Effector memory CD8-positive, alpha-beta T cell (primary cell): ENCODE measurements at regions not wholly inside any gene's neighbourhood (a gene's known extent, or its start where the extent isn't known, plus 50 kb on each side); places are given as distances from the start of the nearest gene placed in this dataset.

Experiments
- ATAC-seq: fragments of 150-1000 bp; cut with Tn5 transposase; replicated peaks from 2 replicates; pipeline ENCODE4 v1.10.0; 2021; ENCODE audit warnings: mild to moderate bottlenecking, moderate library complexity
- DNase-seq, 3 experiments: peaks; one replicate each; pipeline ENCODE4 v3.0.0; 2021
- H3K27ac Mint-ChIP-seq, 2 donors: one replicate each; pipeline ENCODE4 v1.8.0; 2022; ENCODE audit warnings: mild to moderate bottlenecking in 2 of 2, mixed read lengths in 2 of 2, moderate library complexity in 2 of 2
- H3K27me3 Mint-ChIP-seq, 2 donors: one replicate each; pipeline ENCODE4 v1.8.0; 2022; ENCODE audit warnings: mixed read lengths in 2 of 2
- H3K36me3 Mint-ChIP-seq: one replicate; pipeline ENCODE4 v1.8.0; 2022; ENCODE audit warnings: mild to moderate bottlenecking, moderate library complexity, mixed read lengths; ENCODE audit not compliant: insufficient read depth
- H3K4me1 Mint-ChIP-seq, 2 donors: one replicate each; pipeline ENCODE4 v1.8.0; 2022; ENCODE audit warnings: low read depth in 2 of 2, mixed read lengths in 2 of 2
- H3K4me3 Mint-ChIP-seq, 2 donors: one replicate each; pipeline ENCODE4 v1.8.0; 2022; ENCODE audit warnings: mild to moderate bottlenecking in 2 of 2, mixed read lengths in 2 of 2, moderate library complexity in 2 of 2
- H3K9me3 Mint-ChIP-seq, 2 donors: one replicate each; pipeline ENCODE4 v1.8.0; 2022; ENCODE audit warnings: mixed read lengths in 2 of 2

DNA sequence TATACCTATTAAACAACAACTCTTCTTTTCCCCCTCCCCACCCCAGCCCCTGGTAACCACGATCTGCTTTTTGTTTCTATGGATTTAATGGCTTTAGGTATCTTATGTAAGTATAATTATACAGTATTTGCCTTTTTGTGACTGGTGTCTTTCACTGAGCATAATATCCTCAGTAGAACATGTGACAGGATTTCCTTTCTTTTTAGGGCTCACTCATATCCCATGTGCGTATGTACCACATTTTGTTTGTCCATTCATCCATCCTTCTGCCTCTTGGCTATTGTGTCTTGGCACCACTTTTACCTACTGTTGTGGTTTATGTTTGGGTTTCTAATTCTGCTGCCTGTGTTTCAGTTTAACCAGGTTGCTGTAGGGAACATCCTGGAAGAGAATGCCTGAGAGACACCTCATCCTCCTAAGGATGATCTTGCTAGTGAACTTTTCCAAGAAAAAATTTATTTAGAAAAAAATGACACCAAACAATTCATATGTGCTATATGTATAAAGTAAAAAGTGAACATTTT is 77.6 kb upstream of the SESN3 start:
- no peaks in the 10 kb centered on the region for H3K9me3 Mint-ChIP-seq
- H3K4me3 Mint-ChIP-seq, result no peak overlapping the region
- ATAC-seq (no peak), DNase-seq (no peak)
- peaks cover 0 to 10% of the 10 kb centered on the region in 2 donors for H3K27me3 Mint-ChIP-seq
- no peak overlapping the region for H3K27ac Mint-ChIP-seq
- H3K4me1 Mint-ChIP-seq, result no peaks in the 10 kb centered on the region
- no peaks in the 10 kb centered on the region for H3K36me3 Mint-ChIP-seq

DNA sequence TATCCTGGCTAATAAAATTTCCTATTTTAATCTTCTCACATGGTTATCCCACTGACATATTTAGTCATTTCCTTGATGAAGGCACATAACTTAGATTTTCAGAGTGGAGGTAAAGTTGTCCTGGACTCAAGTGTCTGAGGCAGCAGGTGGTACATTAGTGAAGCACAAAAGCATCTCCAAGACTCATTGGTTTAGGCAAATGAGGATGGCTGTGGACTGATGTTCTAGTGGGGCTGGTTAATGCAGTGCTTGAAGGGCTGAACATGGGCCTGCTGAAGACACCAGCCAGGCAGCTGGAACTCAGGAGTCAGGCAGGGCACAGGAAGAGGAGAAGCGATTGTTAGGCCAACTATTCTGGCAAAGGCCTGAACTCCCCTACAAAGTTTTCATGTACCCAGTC is 76.3 kb upstream of the SESN3 start:
- ATAC-seq (no peak), DNase-seq (no peak)
- Mint-ChIP-seq H3K27ac (no peak overlapping the region), H3K4me3 (no peak overlapping the region), H3K36me3 (no peaks in the 10 kb centered on the region), H3K27me3 (peaks cover 8 to 17% of the 10 kb centered on the region in 2 donors), H3K9me3 (no peaks in the 10 kb centered on the region), H3K4me1 (no peaks in the 10 kb centered on the region)

DNA sequence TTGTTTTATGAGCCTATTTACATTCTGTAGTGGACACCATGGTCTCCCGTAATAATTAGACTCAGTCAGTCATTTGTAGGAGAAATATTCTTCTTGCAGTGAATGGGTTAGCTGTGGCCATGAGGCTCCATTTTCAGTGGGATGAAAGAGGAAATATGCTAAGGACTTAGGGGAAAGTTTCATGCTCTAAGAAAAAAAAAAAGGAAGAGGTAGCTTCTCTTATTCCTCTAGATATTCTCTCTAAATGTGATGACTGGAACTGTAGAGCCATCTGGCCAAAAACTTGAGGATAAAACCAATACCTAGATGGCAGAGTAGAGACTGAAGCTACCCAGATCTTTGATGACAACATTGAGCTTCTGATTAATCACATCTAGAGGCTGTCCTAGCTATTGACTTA is 75.8 kb upstream of the SESN3 start:
- Mint-ChIP-seq H3K27me3 (peaks cover 9 to 18% of the 10 kb centered on the region in 2 donors), H3K9me3 (no peaks in the 10 kb centered on the region), H3K27ac (no peak overlapping the region), H3K4me3 (no peak overlapping the region), H3K4me1 (no peaks in the 10 kb centered on the region), H3K36me3 (no peaks in the 10 kb centered on the region)
- DNase-seq, result no peak
- ATAC-seq, result no peak

DNA sequence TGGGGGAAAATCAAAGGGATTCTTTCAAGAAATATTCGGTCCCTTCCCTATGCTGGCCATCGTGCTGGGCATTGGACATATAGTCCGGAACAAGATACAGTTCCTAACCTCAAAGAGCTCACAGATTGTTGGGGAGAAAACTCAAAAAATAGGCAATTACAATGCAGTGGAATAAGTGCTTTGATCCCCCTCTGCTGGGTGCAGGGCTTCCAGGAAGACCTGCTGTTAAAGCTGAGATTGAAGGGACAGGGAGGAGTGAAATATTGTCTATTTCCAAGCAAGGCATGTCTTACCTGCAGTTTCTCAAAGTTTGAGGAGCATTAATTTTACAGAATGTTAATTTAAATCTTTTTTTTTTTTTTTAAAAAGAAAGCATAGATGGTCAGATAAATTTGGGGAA is 75.1 kb upstream of the SESN3 start:
- DNase-seq (no peak), ATAC-seq (no peak)
- Mint-ChIP-seq H3K36me3 (no peaks in the 10 kb centered on the region), H3K27ac (no peak overlapping the region), H3K4me3 (no peak overlapping the region), H3K27me3 (peaks cover 9 to 17% of the 10 kb centered on the region in 2 donors), H3K9me3 (no peaks in the 10 kb centered on the region), H3K4me1 (no peaks in the 10 kb centered on the region)

DNA sequence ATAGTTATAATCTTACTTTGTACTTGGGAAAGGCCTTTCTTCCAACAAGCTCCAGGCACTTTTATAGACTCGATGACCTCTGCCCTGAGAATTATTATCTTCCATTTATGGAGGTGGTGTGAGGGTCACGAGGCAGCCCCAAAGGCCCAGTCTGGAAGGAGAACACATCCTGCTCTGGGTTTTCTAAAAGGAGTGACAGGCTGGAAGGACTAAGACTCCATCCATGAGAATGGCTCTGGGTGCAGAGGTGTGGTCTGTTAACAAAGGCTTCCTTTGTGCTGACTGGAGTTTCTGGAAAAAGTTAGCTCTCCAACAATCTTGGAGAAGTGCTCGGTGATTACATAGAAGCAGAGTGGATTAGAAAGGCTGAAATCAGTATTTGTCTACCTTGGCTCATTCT is 74.7 kb upstream of the SESN3 start:
- H3K4me1 Mint-ChIP-seq, result no peaks in the 10 kb centered on the region
- no peaks in the 10 kb centered on the region for H3K9me3 Mint-ChIP-seq
- no peak overlapping the region for H3K4me3 Mint-ChIP-seq
- no peaks in the 10 kb centered on the region for H3K36me3 Mint-ChIP-seq
- ATAC-seq (no peak), DNase-seq (no peak)
- H3K27me3 Mint-ChIP-seq, result peaks cover 9 to 17% of the 10 kb centered on the region in 2 donors
- H3K27ac Mint-ChIP-seq, result no peak overlapping the region

DNA sequence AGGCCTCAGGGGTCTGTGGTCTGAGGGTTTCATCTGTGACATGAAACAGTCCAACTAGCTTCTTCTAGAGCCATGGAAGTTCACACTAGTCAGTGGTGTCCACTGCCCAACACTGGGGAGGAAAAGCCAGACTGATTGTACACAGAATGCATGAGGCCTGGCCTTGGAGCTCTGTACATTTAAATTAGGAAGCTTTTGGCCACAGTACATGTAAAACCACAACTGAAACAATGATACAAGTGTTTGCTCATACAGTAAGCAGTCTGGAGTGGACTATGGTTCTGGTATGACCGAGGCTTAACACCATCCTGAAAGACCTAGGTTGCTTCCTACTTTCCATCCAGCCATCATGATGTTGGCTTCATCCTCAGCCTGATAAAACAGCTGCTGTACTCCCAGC is 73.8 kb upstream of the SESN3 start:
- Mint-ChIP-seq H3K9me3 (no peaks in the 10 kb centered on the region), H3K27me3 (peaks cover 9 to 14% of the 10 kb centered on the region in 2 donors), H3K36me3 (no peaks in the 10 kb centered on the region), H3K4me1 (no peaks in the 10 kb centered on the region), H3K4me3 (no peak overlapping the region), H3K27ac (no peak overlapping the region)
- ATAC-seq (no peak), DNase-seq (no peak)

DNA sequence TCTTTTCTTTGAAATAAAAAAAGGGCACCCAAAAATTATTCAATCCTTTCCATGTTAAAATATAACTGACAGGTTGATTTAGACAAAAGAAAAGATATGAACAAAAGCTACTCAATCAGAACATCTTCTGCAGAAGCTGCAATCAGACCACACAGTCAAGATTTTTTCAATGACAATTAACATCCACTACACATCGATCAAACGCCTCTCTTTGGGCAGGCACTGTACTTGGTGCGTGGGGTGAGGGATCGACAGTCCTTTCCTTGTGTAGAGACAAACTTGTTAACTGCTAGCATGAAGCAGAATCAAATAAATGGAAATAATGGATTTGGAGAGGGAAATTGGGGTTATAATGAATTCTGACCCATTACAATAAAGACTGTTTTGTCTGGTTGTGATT is 71.2 kb upstream of the SESN3 start:
- no peak overlapping the region for H3K4me3 Mint-ChIP-seq
- H3K36me3 Mint-ChIP-seq, result no peaks in the 10 kb centered on the region

DNA sequence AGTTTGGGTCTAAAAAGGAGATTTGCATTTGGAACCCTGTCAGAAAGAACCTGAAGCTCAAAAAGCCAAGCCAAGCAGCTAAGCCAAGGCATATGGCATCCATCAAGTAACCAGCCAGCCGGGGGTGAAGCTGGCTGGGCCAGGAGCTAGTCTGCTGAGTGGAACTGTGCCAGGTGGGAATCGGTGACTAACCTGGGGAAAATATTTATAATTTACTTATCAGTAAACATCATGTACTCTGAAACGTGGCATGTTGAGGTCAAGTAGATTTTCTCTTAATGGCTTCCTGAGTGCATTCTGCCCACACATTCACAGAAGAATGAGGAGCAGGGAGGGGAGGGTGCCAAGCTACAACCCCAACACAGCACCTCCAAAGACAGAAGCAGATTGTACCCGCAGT is 70.5 kb upstream of the SESN3 start:
- H3K4me3 Mint-ChIP-seq, result no peak overlapping the region
- peaks cover 9 to 14% of the 10 kb centered on the region in 2 donors for H3K27me3 Mint-ChIP-seq

More for the DNA sequence above, 71.2 kb upstream of the SESN3 start:
- Mint-ChIP-seq H3K9me3 (no peaks in the 10 kb centered on the region), H3K27me3 (peaks cover 9 to 14% of the 10 kb centered on the region in 2 donors), H3K4me1 (no peaks in the 10 kb centered on the region), H3K27ac (no peak overlapping the region)
- no peak for ATAC-seq
- DNase-seq, result no peak

DNA sequence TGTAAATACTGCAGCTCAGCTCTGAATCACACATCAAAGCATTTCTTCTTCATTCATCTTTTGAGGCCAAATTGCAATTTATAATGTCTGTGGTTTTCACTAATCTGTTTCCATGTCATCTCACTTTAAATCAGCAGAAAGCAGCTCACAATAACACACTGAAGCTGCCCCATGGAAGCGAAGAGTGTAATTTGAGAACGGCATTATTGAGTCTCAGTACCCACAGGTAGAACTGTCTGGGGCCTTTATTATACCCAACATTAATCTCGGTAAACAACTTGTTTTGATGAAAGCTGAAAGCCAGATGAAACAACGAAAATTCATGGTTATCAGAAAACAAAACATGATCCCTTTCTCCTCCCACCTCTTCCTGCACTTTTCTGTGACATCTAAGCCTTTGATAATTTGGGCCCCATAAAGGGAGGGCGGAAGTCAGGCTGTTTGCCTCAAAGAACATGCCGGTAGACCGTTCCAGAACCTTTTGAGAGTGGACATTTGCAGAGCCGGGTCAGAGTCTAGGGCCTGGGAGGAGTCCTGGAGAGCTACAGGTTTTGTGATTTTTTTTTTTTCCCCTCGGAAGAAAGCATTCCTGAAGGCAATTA is 68.2 kb upstream of the SESN3 start:
- Mint-ChIP-seq H3K27me3 (peaks cover 19 to 20% of the 10 kb centered on the region in 2 donors), H3K4me1 (no peaks in the 10 kb centered on the region), H3K9me3 (no peaks in the 10 kb centered on the region), H3K36me3 (no peaks in the 10 kb centered on the region), H3K4me3 (no peak overlapping the region), H3K27ac (no peak overlapping the region)
- DNase-seq (no peak), ATAC-seq (no peak)

More for the DNA sequence above, 70.5 kb upstream of the SESN3 start:
- H3K9me3 Mint-ChIP-seq, result no peaks in the 10 kb centered on the region
- DNase-seq (no peak), ATAC-seq (no peak)
- H3K4me1 Mint-ChIP-seq, result no peaks in the 10 kb centered on the region
- no peak overlapping the region for H3K27ac Mint-ChIP-seq
- no peaks in the 10 kb centered on the region for H3K36me3 Mint-ChIP-seq

DNA sequence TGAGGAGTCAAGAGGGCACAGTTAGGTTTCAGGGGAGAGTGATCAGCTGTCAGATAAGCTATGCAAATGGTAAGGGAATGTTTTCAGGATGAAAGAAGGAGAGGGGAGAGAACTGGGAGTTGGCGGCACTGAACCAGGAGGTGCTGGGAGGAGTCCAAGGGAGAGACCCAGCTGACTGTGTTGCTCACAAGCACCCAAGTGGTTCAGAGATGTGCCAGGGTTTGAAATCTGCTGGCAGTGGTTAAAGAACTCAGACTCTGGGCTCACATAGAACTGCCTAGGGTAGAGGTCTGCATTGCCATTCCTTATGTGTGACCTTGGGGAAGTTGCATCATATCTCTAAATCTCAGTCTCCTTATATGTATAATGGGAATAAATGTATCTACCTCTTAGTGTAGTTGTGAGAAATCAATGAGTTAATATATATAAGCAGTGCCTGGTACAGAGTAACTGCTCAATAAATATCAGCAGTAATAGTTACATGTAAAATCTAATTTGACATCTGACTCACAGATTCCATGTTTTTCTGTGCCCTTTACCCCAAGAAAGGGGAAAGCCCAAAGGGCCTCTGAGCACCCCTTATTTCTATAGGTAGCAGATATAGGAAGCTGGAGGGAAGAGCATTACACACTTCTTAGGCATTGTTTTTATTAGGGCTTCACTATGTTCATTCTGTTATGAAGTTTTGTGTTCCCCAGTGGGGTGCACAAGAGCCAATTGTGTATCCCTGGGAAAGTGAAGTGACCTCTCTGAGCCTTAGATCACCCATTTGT is 66.9 kb upstream of the SESN3 start:
- no peak overlapping the region for H3K4me3 Mint-ChIP-seq
- peaks cover 18% of the 10 kb centered on the region in 2 donors for H3K27me3 Mint-ChIP-seq
- H3K9me3 Mint-ChIP-seq, result no peaks in the 10 kb centered on the region
- no peak overlapping the region for H3K27ac Mint-ChIP-seq
- ATAC-seq (no peak), DNase-seq (no peak)
- no peaks in the 10 kb centered on the region for H3K4me1 Mint-ChIP-seq
- H3K36me3 Mint-ChIP-seq, result no peaks in the 10 kb centered on the region

DNA sequence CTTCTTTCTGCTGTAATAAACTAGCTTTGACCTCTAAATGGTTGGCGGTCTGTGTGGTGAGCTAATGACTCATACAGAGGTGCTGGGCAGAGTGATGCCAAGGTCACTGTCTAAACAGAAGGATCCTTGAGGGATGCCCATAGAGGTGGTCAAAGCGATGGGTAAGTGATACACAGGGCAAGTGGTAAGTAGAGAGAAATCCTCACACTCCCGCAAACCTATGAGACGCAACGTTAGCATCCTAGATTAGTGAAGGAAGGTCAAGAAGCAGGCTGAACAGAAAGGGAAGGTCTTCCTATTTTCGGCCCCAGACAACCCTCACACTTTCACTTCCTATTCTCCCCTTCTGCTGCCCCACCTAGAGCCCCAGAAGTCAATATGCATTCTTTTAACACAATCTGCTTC is 65.6 kb upstream of the SESN3 start:
- Mint-ChIP-seq H3K36me3 (no peaks in the 10 kb centered on the region), H3K4me1 (no peaks in the 10 kb centered on the region), H3K9me3 (no peaks in the 10 kb centered on the region), H3K27me3 (peaks cover 10 to 12% of the 10 kb centered on the region in 2 donors), H3K4me3 (no peak overlapping the region), H3K27ac (no peak overlapping the region)
- DNase-seq (no peak), ATAC-seq (no peak)

DNA sequence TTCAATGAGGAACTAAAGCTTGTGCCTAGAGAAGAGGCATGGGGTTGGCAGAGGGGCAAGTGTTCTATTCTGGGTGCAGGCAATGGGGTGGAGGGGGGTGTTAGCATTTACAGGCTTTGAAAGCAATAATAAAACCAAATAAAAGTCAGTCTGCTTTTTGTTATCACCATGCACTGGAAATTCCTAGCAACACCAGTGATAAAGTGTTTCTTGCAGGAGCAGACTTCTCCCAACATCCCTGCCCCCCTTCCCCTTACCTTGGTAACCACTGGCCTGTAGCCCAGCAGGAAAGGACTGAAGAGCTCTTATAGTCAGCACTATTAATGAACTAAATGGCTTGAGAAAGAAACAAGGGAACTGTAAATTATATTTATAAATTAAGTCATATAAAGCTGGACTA is 65.2 kb upstream of the SESN3 start:
- Mint-ChIP-seq H3K4me1 (no peaks in the 10 kb centered on the region), H3K4me3 (no peak overlapping the region), H3K27me3 (peaks cover 10 to 12% of the 10 kb centered on the region in 2 donors), H3K9me3 (no peaks in the 10 kb centered on the region), H3K27ac (no peak overlapping the region), H3K36me3 (no peaks in the 10 kb centered on the region)
- ATAC-seq (no peak), DNase-seq (no peak)

DNA sequence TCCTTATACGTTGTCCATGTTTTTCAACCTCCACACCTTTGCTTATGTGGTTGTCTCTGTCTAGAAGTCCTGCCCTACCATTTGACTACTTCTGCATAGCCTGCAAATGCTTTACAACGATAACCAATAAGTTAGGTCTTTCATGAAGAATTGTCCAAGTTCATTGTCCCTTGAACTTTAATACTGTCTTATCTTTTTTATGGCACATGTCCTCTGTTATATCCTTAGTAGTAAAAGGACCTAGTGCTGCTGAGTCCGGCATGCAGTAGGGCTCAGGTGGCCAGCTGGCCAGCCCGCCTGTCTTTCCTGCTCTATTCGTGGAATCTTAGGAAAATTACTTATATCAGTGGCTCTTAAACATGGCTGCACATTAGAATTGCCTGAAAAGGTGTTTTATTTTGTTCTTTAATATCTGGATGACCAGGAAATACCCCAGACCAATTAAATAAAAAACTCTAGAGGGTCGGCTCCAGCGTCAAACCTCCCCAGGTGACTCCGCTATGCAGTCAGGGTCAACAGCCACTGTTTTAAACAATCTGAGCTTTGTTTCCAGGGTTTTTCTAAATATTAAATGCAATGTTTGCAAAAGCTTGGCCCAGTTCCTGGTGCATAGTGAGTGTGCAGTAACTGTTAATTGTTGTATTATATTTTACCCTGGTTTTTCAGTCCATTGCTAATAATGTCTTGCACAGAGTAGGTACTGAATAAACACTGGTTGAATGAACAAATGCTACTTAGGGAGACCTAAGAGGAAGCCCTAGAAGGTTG is 64.6 kb upstream of the SESN3 start:
- Mint-ChIP-seq H3K36me3 (no peaks in the 10 kb centered on the region), H3K4me1 (no peaks in the 10 kb centered on the region), H3K27me3 (peaks cover 9 to 10% of the 10 kb centered on the region in 2 donors), H3K27ac (no peak overlapping the region), H3K9me3 (no peaks in the 10 kb centered on the region), H3K4me3 (no peak overlapping the region)
- ATAC-seq (no peak), DNase-seq (no peak)
